Colonic mucosa (tissue), 4 donors: ENCODE measurements at regions not wholly inside any gene's neighbourhood (a gene's known extent, or its start where the extent isn't known, plus 50 kb on each side); places are given as distances from the start of the nearest gene placed in this dataset.

Source experiments
- DNase-seq: peaks from one replicate; pipeline ENCODE4 v3.0.0-alpha.2; 2020
- H3K27ac ChIP-seq: fragments of 200-600 bp; one replicate; pipeline ENCODE4 v1.8.0; 2021
- H3K27me3 ChIP-seq: fragments of 200-600 bp; one replicate; pipeline ENCODE4 v1.8.0; 2021
- H3K36me3 ChIP-seq: fragments of 200-600 bp; one replicate; pipeline ENCODE4 v1.8.0; 2021
- H3K4me1 ChIP-seq: fragments of 200-600 bp; one replicate; pipeline ENCODE4 v1.8.0; 2021; ENCODE audit warnings: mild to moderate bottlenecking
- H3K4me3 ChIP-seq: fragments of 200-600 bp; one replicate; pipeline ENCODE4 v1.8.0; 2021
- H3K9ac ChIP-seq, 2 donors: one replicate each; pipeline ENCODE4 v1.7.0; 2013; ENCODE audit warnings: control low read depth in 2 of 2, low read depth in 2 of 2, low read length in 2 of 2
- H3K9me3 ChIP-seq: fragments of 200-600 bp; one replicate; pipeline ENCODE4 v1.8.0; 2021
- CTCF ChIP-seq: fragments of 200-600 bp; IDR thresholded peaks from one replicate; pipeline ENCODE4 v1.8.0; 2022; ENCODE audit warnings: antibody characterized with exemption, mild to moderate bottlenecking
- intact Hi-C: fragments of 100-400 bp; cut with DNase I; formaldehyde crosslinking; loops from one replicate; pipeline ENCODE4 v1.14.1; 2022
- donor health status: healthy.
- donor health status: DM: no; HTN: no; CAD: no.
- donor health status: DM: no; HTN: no; CAD: no.

GRCh38 chr9:71177901-71178300, 56.5 kb upstream of the TRPM3 start:
- Histone ChIP-seq H3K27ac (no peak overlapping the region), H3K4me3 (no peak overlapping the region), H3K4me1 (no peaks in the 10 kb centered on the region), H3K9ac (no peak overlapping the region), H3K9me3 (no peaks in the 10 kb centered on the region), H3K27me3 (no peaks in the 10 kb centered on the region), H3K36me3 (no peaks in the 10 kb centered on the region)
- DNase-seq: no peak
- intact Hi-C loops: no loop called here
- TF ChIP-seq CTCF: no peak

DNA sequence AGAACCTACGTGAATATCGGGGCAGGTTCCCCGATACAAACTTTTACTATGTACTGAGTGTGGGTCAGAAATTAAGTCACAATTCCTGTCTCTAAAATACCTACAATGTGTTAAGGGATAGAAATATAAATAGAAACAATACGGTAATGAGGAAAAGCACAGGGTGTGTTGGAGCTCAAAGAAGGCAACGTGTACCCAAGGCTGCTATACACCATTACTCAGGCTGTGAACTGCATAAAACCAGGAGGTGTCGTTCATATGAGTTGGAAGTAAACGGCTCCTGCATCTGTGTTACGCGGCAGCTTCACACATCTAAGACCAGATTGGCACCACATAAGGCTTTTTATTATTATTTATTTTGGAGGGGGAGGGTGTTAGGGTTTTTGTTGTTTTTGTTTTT, 50.1 kb upstream of the TRPM3 start:
- Histone ChIP-seq H3K27ac (no peak overlapping the region), H3K4me1 (no peaks in the 10 kb centered on the region), H3K27me3 (no peaks in the 10 kb centered on the region), H3K4me3 (no peak overlapping the region), H3K9ac (no peak overlapping the region), H3K9me3 (no peaks in the 10 kb centered on the region), H3K36me3 (no peaks in the 10 kb centered on the region)
- TF ChIP-seq CTCF: no peak
- intact Hi-C loops: no loop called here
- DNase-seq: no peak
